Urothelium cell line (cell line): ENCODE measurements at regions not wholly inside any gene's neighbourhood (a gene's known extent, or its start where the extent isn't known, plus 50 kb on each side); places are given as distances from the start of the nearest gene placed in this dataset.
"Not testable (repeated sequence)": the region's sequence is repeated elsewhere in the genome, so short reads cannot be mapped to it uniquely, and the experiment has no call there.

Source experiments
- DNase-seq: peaks from one replicate; pipeline ENCODE4 v3.0.0; 2011; ENCODE audit warnings: low spot score, mixed read lengths
- FAIRE-seq: peaks from 2 replicates; lab custom pipeline; 2011; peaks lifted over from hg19 to GRCh38; lab: Jason Lieb, UNC

GRCh38 chr22:27075028-27075678, 417.8 kb downstream of the MIAT start:
- peak; percentile 93 for FAIRE-seq
- peak; percentile 74 for DNase-seq

GRCh38 chr22:27075891-27076290, 418.5 kb downstream of the MIAT start:
- DNase-seq (no peak), FAIRE-seq (peak; percentile 78)

- not testable (repeated sequence) for FAIRE-seq, DNase-seq
Observed at GRCh38 chr22:27078064-27078463, 420.7 kb downstream of the MIAT start.

GRCh38 chr22:27080036-27080578, 422.7 kb downstream of the MIAT start:
- FAIRE-seq, result peak; percentile 87
- DNase-seq, result no peak

- DNase-seq, result no peak
- FAIRE-seq, result peak; percentile 93
Observed at GRCh38 chr22:27080863-27081262, 423.5 kb downstream of the MIAT start.

- no peak for DNase-seq
- peak; percentile 91 for FAIRE-seq
Observed at GRCh38 chr22:27083610-27084009, 426.2 kb downstream of the MIAT start.

- peak; percentile 35 for FAIRE-seq
Observed at GRCh38 chr22:27084130-27084529, 426.7 kb downstream of the MIAT start.

GRCh38 chr22:27086080-27087044, 429.0 kb downstream of the MIAT start:
- DNase-seq (no peak), FAIRE-seq (peak; percentile 85)

More at GRCh38 chr22:27084130-27084529, 426.7 kb downstream of the MIAT start:
- no peak for DNase-seq

GRCh38 chr22:27087051-27087450, 429.7 kb downstream of the MIAT start:
- DNase-seq (no peak), FAIRE-seq (peak; percentile 80)

- FAIRE-seq (peak; percentile 65), DNase-seq (no peak)
Observed at GRCh38 chr22:27088026-27088425, 430.6 kb downstream of the MIAT start.

GRCh38 chr22:27089264-27089663, 431.9 kb downstream of the MIAT start:
- DNase-seq (no peak), FAIRE-seq (peak; percentile 76)

GRCh38 chr22:27090611-27091011, 433.2 kb downstream of the MIAT start:
- no peak for DNase-seq
- peak; percentile 94 for FAIRE-seq

- DNase-seq, result no peak
- no peak for FAIRE-seq
Observed at GRCh38 chr22:27093422-27093821, 436.0 kb downstream of the MIAT start.

- FAIRE-seq (no peak), DNase-seq (no peak)
Observed at GRCh38 chr22:27094633-27095308, 437.4 kb downstream of the MIAT start.

- no peak for FAIRE-seq
- no peak for DNase-seq
Observed at GRCh38 chr22:27097506-27097905, 440.1 kb downstream of the MIAT start.

- DNase-seq, result peak; percentile 47
- no peak for FAIRE-seq
Observed at GRCh38 chr22:27097933-27098332, 440.5 kb downstream of the MIAT start.

GRCh38 chr22:27099946-27100722, 442.7 kb downstream of the MIAT start:
- FAIRE-seq (no peak), DNase-seq (no peak)

- FAIRE-seq, result peak; percentile 100
- peak; percentile 97 for DNase-seq
Observed at GRCh38 chr22:27100789-27101188, 443.4 kb downstream of the MIAT start.

- FAIRE-seq, result no peak
- no peak for DNase-seq
Observed at GRCh38 chr22:27101288-27101687, 443.9 kb downstream of the MIAT start.

- FAIRE-seq, result no peak
- no peak for DNase-seq
Observed at GRCh38 chr22:27104449-27104848, 447.1 kb downstream of the MIAT start.
